Stimulated activated CD8-positive, alpha-beta memory T cell treated with anti-CD3 and anti-CD28 coated beads, Interleukin-2, amount 100 ng/mL, for 48 hours (primary cell): ENCODE measurements at regions not wholly inside any gene's neighbourhood (a gene's known extent, or its start where the extent isn't known, plus 50 kb on each side); places are given as distances from the start of the nearest gene placed in this dataset.

Experiments
- DNase-seq, 2 donors: peaks; one replicate each; pipeline ENCODE4 v3.0.0-alpha.2; 2020; ENCODE audit warnings: low read depth in 2 of 2

GRCh38 chr10:44435196-44435595 is 50.3 kb upstream of the CXCL12 start:
- no peak for DNase-seq

GRCh38 chr10:44436240-44436639 is 51.3 kb upstream of the CXCL12 start:
- no peak for DNase-seq

- DNase-seq, result no peak
Observed at GRCh38 chr10:44437840-44438511, 53.1 kb upstream of the CXCL12 start.

- DNase-seq, result no peak
Observed at GRCh38 chr10:44439239-44439957, 54.5 kb upstream of the CXCL12 start.

- DNase-seq, result no peak
Observed at GRCh38 chr10:44439958-44440244, 55.0 kb upstream of the CXCL12 start.

- no peak for DNase-seq
Observed at GRCh38 chr10:44457259-44457658, 72.4 kb upstream of the CXCL12 start.

- DNase-seq, result no peak
Observed at GRCh38 chr10:44458671-44459413, 73.9 kb upstream of the CXCL12 start.

GRCh38 chr10:44459671-44460070 is 74.8 kb upstream of the CXCL12 start:
- no peak for DNase-seq

- DNase-seq, result no peak
Observed at GRCh38 chr10:44460416-44460815, 75.5 kb upstream of the CXCL12 start.

GRCh38 chr10:44462338-44462914 is 77.5 kb upstream of the CXCL12 start:
- no peak for DNase-seq

GRCh38 chr10:44463511-44464121 is 78.7 kb upstream of the CXCL12 start:
- no peak for DNase-seq

GRCh38 chr10:44464503-44464902 is 79.6 kb upstream of the CXCL12 start:
- DNase-seq, result no peak

GRCh38 chr10:44465401-44466115 is 80.7 kb upstream of the CXCL12 start:
- no peak for DNase-seq

GRCh38 chr10:44466236-44466635 is 81.3 kb upstream of the CXCL12 start:
- no peak for DNase-seq

- DNase-seq, result no peak
Observed at GRCh38 chr10:44467090-44467489, 82.2 kb upstream of the CXCL12 start.

- DNase-seq, result no peak
Observed at GRCh38 chr10:44467900-44468299, 83.0 kb upstream of the CXCL12 start.

- no peak for DNase-seq
Observed at GRCh38 chr10:44468525-44468924, 83.6 kb upstream of the CXCL12 start.

GRCh38 chr10:44468965-44469364 is 84.1 kb upstream of the CXCL12 start:
- DNase-seq, result no peak

GRCh38 chr10:44470784-44471183 is 85.9 kb upstream of the CXCL12 start:
- no peak for DNase-seq

- DNase-seq, result no peak
Observed at GRCh38 chr10:44471410-44471809, 86.5 kb upstream of the CXCL12 start.

GRCh38 chr10:44473146-44473545 is 88.2 kb upstream of the CXCL12 start:
- no peak for DNase-seq
